MM.1S (cell line): ENCODE measurements at regions not wholly inside any gene's neighbourhood (a gene's known extent, or its start where the extent isn't known, plus 50 kb on each side); places are given as distances from the start of the nearest gene placed in this dataset.
"Not testable (repeated sequence)": the region's sequence is repeated elsewhere in the genome, so short reads cannot be mapped to it uniquely, and the experiment has no call there.

Source experiments
- DNase-seq: peaks from one replicate; pipeline ENCODE4 v3.0.0-alpha.2; 2015
- H2AFZ ChIP-seq: fragments of 300-600 bp; sonication (generic); 2 replicates; pipeline ENCODE4 v1.6.0; 2016; ENCODE audit warnings: antibody characterized with exemption, low read length
- H3F3A ChIP-seq: fragments of 300-600 bp; sonication (generic); 2 replicates; pipeline ENCODE4 v1.6.1; 2016; ENCODE audit warnings: mild to moderate bottlenecking, antibody characterized with exemption, low read length, moderate library complexity, mixed read lengths; ENCODE audit not compliant: insufficient read depth
- H3K27ac ChIP-seq: fragments of 300-600 bp; sonication (generic); 2 replicates; pipeline ENCODE4 v1.5.1; 2016; ENCODE audit warnings: mild to moderate bottlenecking, low read length
- H3K27me3 ChIP-seq: fragments of 300-600 bp; sonication (generic); replicated peaks from 2 replicates; pipeline ENCODE4 v1.6.0; 2016; ENCODE audit warnings: low read length; ENCODE audit not compliant: insufficient read depth
- H3K36me3 ChIP-seq: fragments of 300-600 bp; sonication (generic); replicated peaks from 2 replicates; pipeline ENCODE4 v1.6.1; 2016; ENCODE audit warnings: mild to moderate bottlenecking, low read length, mixed read lengths; ENCODE audit not compliant: insufficient read depth
- H3K4me1 ChIP-seq: fragments of 300-600 bp; sonication (generic); 2 replicates; pipeline ENCODE4 v1.6.1; 2016; ENCODE audit warnings: low read length, mixed read lengths
- H3K4me2 ChIP-seq: fragments of 300-600 bp; sonication (generic); 2 replicates; pipeline ENCODE4 v1.6.0; 2016; ENCODE audit warnings: low read depth, low read length
- H3K4me3 ChIP-seq: fragments of 300-600 bp; sonication (generic); 2 replicates; pipeline ENCODE4 v1.5.1; 2016; ENCODE audit warnings: low read length, mixed read lengths
- H3K79me2 ChIP-seq: fragments of 300-600 bp; sonication (generic); 2 replicates; pipeline ENCODE4 v1.6.1; 2016; ENCODE audit warnings: mixed run types, low read length, mixed read lengths
- H3K9ac ChIP-seq: fragments of 300-600 bp; sonication (generic); 2 replicates; pipeline ENCODE4 v1.6.1; 2016; ENCODE audit warnings: low read length, mixed read lengths
- H3K9me2 ChIP-seq: fragments of 300-600 bp; sonication (generic); replicated peaks from 2 replicates; pipeline ENCODE4 v1.6.1; 2016; ENCODE audit warnings: mild to moderate bottlenecking, low read length, mixed read lengths; ENCODE audit not compliant: insufficient read depth
- H3K9me3 ChIP-seq: fragments of 300-600 bp; sonication (generic); replicated peaks from 2 replicates; pipeline ENCODE4 v1.6.1; 2016; ENCODE audit warnings: mild to moderate bottlenecking, low read length, mixed read lengths; ENCODE audit not compliant: insufficient read depth
- H4K20me1 ChIP-seq: fragments of 300-600 bp; sonication (generic); 2 replicates; pipeline ENCODE4 v1.6.1; 2016; ENCODE audit warnings: mild to moderate bottlenecking, low read length, moderate library complexity, mixed read lengths; ENCODE audit not compliant: insufficient read depth
- EZH2 ChIP-seq: fragments of 300-600 bp; sonication (generic); optimal IDR thresholded peaks from 2 replicates; pipeline ENCODE3; 2017; ENCODE audit warnings: low read depth, mild to moderate bottlenecking, antibody characterized with exemption, low read length, mixed read lengths
- EZH2phosphoT487 ChIP-seq: fragments of 300-600 bp; sonication (generic); IDR thresholded peaks from 2 replicates; pipeline ENCODE4 v1.6.1; 2018; ENCODE audit warnings: antibody characterized with exemption, low read length
- TF ChIP-seq, protein P1 (sequence below): fragments of 300-600 bp; sonication (generic); IDR thresholded peaks from 2 replicates; pipeline ENCODE4 v1.5.1; 2016; ENCODE audit warnings: antibody characterized with exemption, low read length, mixed read lengths

DNA sequence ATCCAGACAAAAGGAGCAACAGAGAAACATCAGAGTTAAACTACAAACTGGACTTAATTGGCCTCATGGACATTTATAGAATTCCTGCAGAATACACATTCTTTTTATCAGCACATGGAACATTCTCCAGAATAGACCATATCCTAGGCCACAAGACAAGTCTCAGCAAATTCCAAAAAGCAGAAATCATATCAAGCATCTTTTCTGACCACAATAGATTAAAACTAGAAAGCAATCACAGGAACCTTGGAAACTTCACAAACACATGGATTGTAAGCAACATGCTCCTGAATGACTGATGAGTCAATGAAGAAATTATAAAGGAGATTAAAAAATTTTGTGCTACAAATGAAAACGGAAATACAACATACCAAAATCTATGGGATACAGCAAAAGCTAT is 526.7 kb downstream of the PCDH7 start:
- Histone ChIP-seq H3K9me3 (no peaks in the 10 kb centered on the region), H3K9ac (no peak overlapping the region), H4K20me1 (no peaks in the 10 kb centered on the region), H3K4me2 (no peak overlapping the region), H3K79me2 (no peaks in the 10 kb centered on the region), H3K27ac (no peak overlapping the region), H3K4me3 (no peak overlapping the region), H3K4me1 (no peaks in the 10 kb centered on the region), H3K27me3 (no peaks in the 10 kb centered on the region), H3K36me3 (no peaks in the 10 kb centered on the region), H2AFZ (no peak overlapping the region), H3K9me2 (no peaks in the 10 kb centered on the region), H3F3A (no peaks in the 10 kb centered on the region)
- TF ChIP-seq, protein P1, sequence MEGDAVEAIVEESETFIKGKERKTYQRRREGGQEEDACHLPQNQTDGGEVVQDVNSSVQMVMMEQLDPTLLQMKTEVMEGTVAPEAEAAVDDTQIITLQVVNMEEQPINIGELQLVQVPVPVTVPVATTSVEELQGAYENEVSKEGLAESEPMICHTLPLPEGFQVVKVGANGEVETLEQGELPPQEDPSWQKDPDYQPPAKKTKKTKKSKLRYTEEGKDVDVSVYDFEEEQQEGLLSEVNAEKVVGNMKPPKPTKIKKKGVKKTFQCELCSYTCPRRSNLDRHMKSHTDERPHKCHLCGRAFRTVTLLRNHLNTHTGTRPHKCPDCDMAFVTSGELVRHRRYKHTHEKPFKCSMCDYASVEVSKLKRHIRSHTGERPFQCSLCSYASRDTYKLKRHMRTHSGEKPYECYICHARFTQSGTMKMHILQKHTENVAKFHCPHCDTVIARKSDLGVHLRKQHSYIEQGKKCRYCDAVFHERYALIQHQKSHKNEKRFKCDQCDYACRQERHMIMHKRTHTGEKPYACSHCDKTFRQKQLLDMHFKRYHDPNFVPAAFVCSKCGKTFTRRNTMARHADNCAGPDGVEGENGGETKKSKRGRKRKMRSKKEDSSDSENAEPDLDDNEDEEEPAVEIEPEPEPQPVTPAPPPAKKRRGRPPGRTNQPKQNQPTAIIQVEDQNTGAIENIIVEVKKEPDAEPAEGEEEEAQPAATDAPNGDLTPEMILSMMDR: no peak
- DNase-seq: no peak

DNA sequence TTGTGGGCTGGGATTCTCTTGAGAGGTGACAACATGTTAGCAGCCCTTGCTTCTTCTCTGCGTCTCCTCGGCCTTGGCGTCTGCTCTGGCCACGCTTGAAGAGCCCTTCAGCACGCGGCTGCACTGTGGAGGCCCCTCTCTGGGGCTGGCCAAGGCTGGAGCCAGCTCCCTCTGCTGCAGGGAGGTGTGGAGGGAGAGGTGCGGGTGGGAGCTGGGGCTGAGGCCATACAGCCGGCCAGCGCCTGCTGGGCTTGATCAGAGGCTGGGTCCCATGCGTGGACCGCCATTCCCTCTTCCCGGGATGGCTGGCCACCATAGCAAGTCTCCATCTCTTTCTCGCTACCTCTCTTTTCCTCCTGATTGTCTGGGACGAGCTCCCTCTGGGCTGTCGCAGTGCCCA is 539.0 kb downstream of the PCDH7 start:
- no peaks in the 10 kb centered on the region for H3K79me2 ChIP-seq
- no peak overlapping the region for H3K4me2 ChIP-seq

DNA sequence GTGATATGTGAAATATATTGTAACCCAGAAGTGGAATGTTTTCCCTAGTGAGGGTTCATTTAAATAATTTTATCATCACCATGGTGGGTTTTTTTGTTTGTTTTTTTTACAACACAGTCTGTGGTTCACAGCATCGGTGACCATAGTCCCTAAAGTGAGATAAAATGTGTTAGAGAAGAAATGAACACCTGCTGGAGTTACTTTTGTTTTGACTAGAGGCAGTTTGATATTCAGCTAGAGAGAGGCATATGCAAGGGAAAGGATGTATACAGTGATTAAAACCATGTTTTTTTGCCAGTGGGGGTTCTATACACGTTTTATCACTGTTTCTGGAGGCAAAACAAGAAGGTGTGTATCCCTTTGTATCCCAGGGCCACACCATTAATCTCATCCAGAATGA is 541.5 kb downstream of the PCDH7 start:
- Histone ChIP-seq H3K9ac (no peak overlapping the region), H3K27ac (no peak overlapping the region), H3K9me3 (no peaks in the 10 kb centered on the region), H3K79me2 (no peaks in the 10 kb centered on the region), H2AFZ (no peak overlapping the region), H3F3A (no peaks in the 10 kb centered on the region), H3K4me2 (no peak overlapping the region), H3K4me3 (no peak overlapping the region), H3K36me3 (no peaks in the 10 kb centered on the region), H3K27me3 (no peaks in the 10 kb centered on the region), H3K9me2 (no peaks in the 10 kb centered on the region), H3K4me1 (no peaks in the 10 kb centered on the region), H4K20me1 (no peaks in the 10 kb centered on the region)
- no peak for DNase-seq
- TF ChIP-seq EZH2 (no peak), EZH2phosphoT487 (no peak)
- TF ChIP-seq, protein P1: no peak

More for the DNA sequence above, 539.0 kb downstream of the PCDH7 start:
- Histone ChIP-seq H4K20me1 (no peaks in the 10 kb centered on the region), H3K4me3 (no peak overlapping the region), H3K9me2 (no peaks in the 10 kb centered on the region), H3K27ac (no peak overlapping the region), H3K9me3 (no peaks in the 10 kb centered on the region), H3F3A (no peaks in the 10 kb centered on the region), H3K4me1 (no peaks in the 10 kb centered on the region), H3K27me3 (no peaks in the 10 kb centered on the region), H3K9ac (no peak overlapping the region), H3K36me3 (no peaks in the 10 kb centered on the region), H2AFZ (no peak overlapping the region)
- TF ChIP-seq EZH2 (no peak), EZH2phosphoT487 (no peak)
- TF ChIP-seq, protein P1: no peak
- DNase-seq: no peak

DNA sequence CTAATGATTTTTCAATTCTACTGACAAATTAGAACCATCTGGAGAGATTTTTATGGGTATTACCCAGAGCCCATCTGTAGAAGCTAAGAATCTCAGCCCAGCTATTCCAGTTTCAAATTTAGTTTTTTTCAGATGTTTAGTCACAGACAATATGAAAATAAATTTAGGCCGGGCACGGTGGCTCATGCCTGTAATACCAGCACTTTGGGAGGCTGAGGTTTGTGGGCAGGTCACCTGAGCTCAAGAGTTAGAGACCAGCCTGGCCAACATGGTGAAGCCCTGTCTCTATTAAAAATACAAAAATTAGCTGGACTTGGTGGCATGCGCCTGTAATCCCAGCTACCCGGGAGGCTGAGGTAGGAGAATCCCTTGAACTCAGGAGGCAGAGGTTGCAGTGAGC is 545.9 kb downstream of the PCDH7 start:
- H3K36me3 ChIP-seq, H3K27me3 ChIP-seq, H3K79me2 ChIP-seq, H4K20me1 ChIP-seq, H3K9me2 ChIP-seq, H3K4me2 ChIP-seq, H2AFZ ChIP-seq, H3K9me3 ChIP-seq, H3F3A ChIP-seq, H3K9ac ChIP-seq, H3K4me1 ChIP-seq, DNase-seq, H3K27ac ChIP-seq, H3K4me3 ChIP-seq: not testable (repeated sequence)
